Ectodermal cell (in vitro differentiated cells): ENCODE measurements at regions not wholly inside any gene's neighbourhood (a gene's known extent, or its start where the extent isn't known, plus 50 kb on each side); places are given as distances from the start of the nearest gene placed in this dataset.

Experiments
- H3K27ac ChIP-seq: 2 replicates; pipeline ENCODE4 v1.7.0; 2013; ENCODE audit warnings: mild to moderate bottlenecking, low read depth, low read length; ENCODE audit not compliant: insufficient read depth, poor library complexity, severe bottlenecking
- H3K27me3 ChIP-seq: 2 replicates; pipeline ENCODE4 v1.7.0; 2013; ENCODE audit warnings: mild to moderate bottlenecking, low read length; ENCODE audit not compliant: insufficient read depth, control insufficient read depth, poor library complexity, severe bottlenecking
- H3K36me3 ChIP-seq: one replicate; pipeline ENCODE4 v1.7.0; 2013; ENCODE audit warnings: low read length; ENCODE audit not compliant: control insufficient read depth, insufficient read depth
- H3K4me1 ChIP-seq: one replicate; pipeline ENCODE4 v1.7.0; 2013; ENCODE audit warnings: low read length; ENCODE audit not compliant: control insufficient read depth, insufficient read depth
- H3K4me3 ChIP-seq: 2 replicates; pipeline ENCODE4 v1.7.0; 2013; ENCODE audit warnings: low read depth, low read length, control low read depth; ENCODE audit not compliant: insufficient read depth
- H3K9me3 ChIP-seq: 2 replicates; pipeline ENCODE4 v1.7.0; 2013; ENCODE audit warnings: mild to moderate bottlenecking, low read length, moderate library complexity; ENCODE audit not compliant: control insufficient read depth
- WGBS, 2 experiments: methylation state at CpG; one replicate each; pipeline ENCODE4 v1.1.7; 2013; ENCODE audit warnings: missing lambda C conversion rate in 2 of 2; 5-methylcytosine and 5-hydroxymethylcytosine counted together

- Histone ChIP-seq H3K9me3 (no peaks in the 10 kb centered on the region), H3K36me3 (no peaks in the 10 kb centered on the region), H3K27ac (no peak overlapping the region), H3K4me1 (no peaks in the 10 kb centered on the region), H3K27me3 (no peaks in the 10 kb centered on the region), H3K4me3 (no peak overlapping the region)
Measured at GRCh38 chr17:54505404-54505803, 395.2 kb upstream of the TOM1L1 start.

GRCh38 chr17:54518706-54519105 lies 381.9 kb upstream of the TOM1L1 start:
- 92% methylated on average over 2 of the region's 2 CpGs for WGBS, 2 experiments
- Histone ChIP-seq H3K4me1 (no peaks in the 10 kb centered on the region), H3K27ac (no peak overlapping the region), H3K36me3 (no peaks in the 10 kb centered on the region), H3K27me3 (no peaks in the 10 kb centered on the region), H3K4me3 (no peak overlapping the region), H3K9me3 (no peaks in the 10 kb centered on the region)

GRCh38 chr17:54521137-54521536 lies 379.5 kb upstream of the TOM1L1 start:
- H3K27me3 ChIP-seq = no peaks in the 10 kb centered on the region
- no peak overlapping the region for H3K4me3 ChIP-seq
- H3K27ac ChIP-seq = no peak overlapping the region
- H3K36me3 ChIP-seq = no peaks in the 10 kb centered on the region
- no peaks in the 10 kb centered on the region for H3K9me3 ChIP-seq
- no peaks in the 10 kb centered on the region for H3K4me1 ChIP-seq
- 97 to 99% methylated on average over 4 of the region's 4 CpGs for WGBS, 2 experiments

GRCh38 chr17:54524501-54524900 lies 376.2 kb upstream of the TOM1L1 start:
- 100% methylated on average over 1 of the region's 2 CpGs; no CpG with 5 or more reads in 1 of the 2 experiments for WGBS, 2 experiments
- H3K9me3 ChIP-seq = no peaks in the 10 kb centered on the region

GRCh38 chr17:54527941-54528340 lies 372.7 kb upstream of the TOM1L1 start:
- Histone ChIP-seq H3K27me3 (no peaks in the 10 kb centered on the region), H3K4me1 (no peaks in the 10 kb centered on the region), H3K9me3 (no peaks in the 10 kb centered on the region), H3K4me3 (no peak overlapping the region), H3K36me3 (no peaks in the 10 kb centered on the region), H3K27ac (no peak overlapping the region)
- 65 to 73% methylated on average over 2 of the region's 2 CpGs for WGBS, 2 experiments

More at GRCh38 chr17:54524501-54524900, 376.2 kb upstream of the TOM1L1 start:
- H3K4me3 ChIP-seq = no peak overlapping the region
- no peaks in the 10 kb centered on the region for H3K27me3 ChIP-seq
- no peak overlapping the region for H3K27ac ChIP-seq
- H3K36me3 ChIP-seq = no peaks in the 10 kb centered on the region
- no peaks in the 10 kb centered on the region for H3K4me1 ChIP-seq

GRCh38 chr17:54530398-54530797 lies 370.3 kb upstream of the TOM1L1 start:
- Histone ChIP-seq H3K4me1 (no peaks in the 10 kb centered on the region), H3K9me3 (no peaks in the 10 kb centered on the region)
- 86 to 92% methylated on average over 3 of the region's 3 CpGs for WGBS, 2 experiments

GRCh38 chr17:54536306-54536705 lies 364.3 kb upstream of the TOM1L1 start:
- H3K4me3 ChIP-seq = no peak overlapping the region
- no peak overlapping the region for H3K27ac ChIP-seq
- whole genome bisulfite sequencing, 2 experiments = 96 to 97% methylated on average over 4 of the region's 4 CpGs
- H3K4me1 ChIP-seq = no peaks in the 10 kb centered on the region
- no peaks in the 10 kb centered on the region for H3K9me3 ChIP-seq
- no peaks in the 10 kb centered on the region for H3K36me3 ChIP-seq
- no peaks in the 10 kb centered on the region for H3K27me3 ChIP-seq

More at GRCh38 chr17:54530398-54530797, 370.3 kb upstream of the TOM1L1 start:
- H3K27ac ChIP-seq = no peak overlapping the region
- no peaks in the 10 kb centered on the region for H3K36me3 ChIP-seq
- no peak overlapping the region for H3K4me3 ChIP-seq
- no peaks in the 10 kb centered on the region for H3K27me3 ChIP-seq

- 92 to 97% methylated on average over 3 of the region's 3 CpGs for WGBS, 2 experiments
- Histone ChIP-seq H3K9me3 (no peaks in the 10 kb centered on the region), H3K27me3 (no peaks in the 10 kb centered on the region), H3K27ac (no peak overlapping the region), H3K4me1 (no peaks in the 10 kb centered on the region), H3K4me3 (no peak overlapping the region), H3K36me3 (no peaks in the 10 kb centered on the region)
Measured at GRCh38 chr17:54537656-54538055, 363.0 kb upstream of the TOM1L1 start.

GRCh38 chr17:54544249-54544648 lies 356.4 kb upstream of the TOM1L1 start:
- WGBS, 2 experiments = 77 to 82% methylated on average over 4 of the region's 4 CpGs
- H3K9me3 ChIP-seq = no peaks in the 10 kb centered on the region
- H3K36me3 ChIP-seq = no peaks in the 10 kb centered on the region
- H3K4me3 ChIP-seq = no peak overlapping the region
- H3K4me1 ChIP-seq = no peaks in the 10 kb centered on the region
- no peak overlapping the region for H3K27ac ChIP-seq
- no peaks in the 10 kb centered on the region for H3K27me3 ChIP-seq

GRCh38 chr17:54559883-54560282 lies 340.8 kb upstream of the TOM1L1 start:
- Histone ChIP-seq H3K9me3 (no peaks in the 10 kb centered on the region), H3K27ac (no peak overlapping the region), H3K27me3 (no peaks in the 10 kb centered on the region), H3K4me3 (no peak overlapping the region), H3K36me3 (no peaks in the 10 kb centered on the region), H3K4me1 (no peaks in the 10 kb centered on the region)
- WGBS, 2 experiments = 86% methylated on average over 1 of the region's 1 CpG; no CpG with 5 or more reads in 1 of the 2 experiments

- Histone ChIP-seq H3K27me3 (no peaks in the 10 kb centered on the region), H3K27ac (no peak overlapping the region), H3K4me1 (no peaks in the 10 kb centered on the region), H3K4me3 (no peak overlapping the region), H3K9me3 (peaks cover 2% of the 10 kb centered on the region), H3K36me3 (no peaks in the 10 kb centered on the region)
- WGBS, 2 experiments = 94 to 100% methylated on average over 1 of the region's 1 CpG
Measured at GRCh38 chr17:54608634-54609155, 292.0 kb upstream of the TOM1L1 start.
